Hepatocyte (in vitro differentiated cells): ENCODE measurements at regions not wholly inside any gene's neighbourhood (a gene's known extent, or its start where the extent isn't known, plus 50 kb on each side); places are given as distances from the start of the nearest gene placed in this dataset.

Source experiments
- DNase-seq: peaks from one replicate; pipeline ENCODE4 v3.0.0-alpha.2; 2016; ENCODE audit warnings: low spot score
- H2AFZ ChIP-seq: fragments of 200-600 bp; sonication (generic); 2 replicates; pipeline ENCODE4 v1.6.0; 2016; ENCODE audit warnings: antibody characterized with exemption, mild to moderate bottlenecking
- H3K27ac ChIP-seq: fragments of 200-600 bp; sonication (generic); 2 replicates; pipeline ENCODE4 v1.5.1; 2016; ENCODE audit warnings: mild to moderate bottlenecking
- H3K27me3 ChIP-seq: fragments of 200-600 bp; sonication (generic); 2 replicates; pipeline ENCODE4 v1.6.1; 2016
- H3K36me3 ChIP-seq: fragments of 200-600 bp; sonication (generic); replicated peaks from 2 replicates; pipeline ENCODE4 v1.5.1; 2016; ENCODE audit warnings: low read depth; ENCODE audit not compliant: insufficient read depth
- H3K4me1 ChIP-seq: fragments of 200-600 bp; sonication (generic); 2 replicates; pipeline ENCODE4 v1.5.1; 2016; ENCODE audit warnings: mild to moderate bottlenecking, moderate library complexity; ENCODE audit not compliant: insufficient read depth
- H3K4me2 ChIP-seq: fragments of 200-600 bp; sonication (generic); 2 replicates; pipeline ENCODE4 v1.6.0; 2016
- H3K4me3 ChIP-seq: fragments of 200-600 bp; sonication (generic); 2 replicates; pipeline ENCODE4 v1.5.1; 2016; ENCODE audit warnings: mild to moderate bottlenecking
- H3K79me2 ChIP-seq: fragments of 200-600 bp; sonication (generic); 2 replicates; pipeline ENCODE4 v1.6.0; 2017; ENCODE audit warnings: mild to moderate bottlenecking
- H3K9me2 ChIP-seq: fragments of 200-600 bp; sonication (generic); replicated peaks from 2 replicates; pipeline ENCODE4 v1.6.0; 2017; ENCODE audit warnings: mild to moderate bottlenecking; ENCODE audit not compliant: insufficient read depth
- H3K9me3 ChIP-seq: fragments of 200-600 bp; sonication (generic); 2 replicates; pipeline ENCODE4 v1.5.1; 2016; ENCODE audit warnings: low read depth, mild to moderate bottlenecking
- H4K20me1 ChIP-seq: fragments of 200-600 bp; sonication (generic); 2 replicates; pipeline ENCODE4 v1.6.0; 2016; ENCODE audit warnings: mild to moderate bottlenecking; ENCODE audit not compliant: insufficient read depth, poor library complexity, severe bottlenecking
- EZH2 ChIP-seq: fragments of 200-600 bp; sonication (generic); IDR thresholded peaks from 2 replicates; pipeline ENCODE4 v1.6.1; 2016; ENCODE audit warnings: antibody characterized with exemption, mild to moderate bottlenecking, borderline replicate concordance
- EZH2phosphoT487 ChIP-seq: fragments of 200-600 bp; sonication (generic); IDR thresholded peaks from one replicate; pipeline ENCODE4 v1.6.1; 2018; ENCODE audit warnings: antibody characterized with exemption, mild to moderate bottlenecking, low read depth, moderate library complexity; ENCODE audit not compliant: unreplicated experiment, severe bottlenecking
- WGBS: methylation state at CpG from one replicate; pipeline ENCODE4 v1.1.6; 2016; ENCODE audit warnings: low lambda C conversion rate; ENCODE audit errors: missing lambda C conversion rate; 5-methylcytosine and 5-hydroxymethylcytosine counted together
- TF ChIP-seq, protein P1 (sequence below): fragments of 200-600 bp; sonication (generic); IDR thresholded peaks from 2 replicates; pipeline ENCODE4 v1.5.1; 2016; ENCODE audit warnings: antibody characterized with exemption, mild to moderate bottlenecking; ENCODE audit not compliant: poor library complexity

DNA sequence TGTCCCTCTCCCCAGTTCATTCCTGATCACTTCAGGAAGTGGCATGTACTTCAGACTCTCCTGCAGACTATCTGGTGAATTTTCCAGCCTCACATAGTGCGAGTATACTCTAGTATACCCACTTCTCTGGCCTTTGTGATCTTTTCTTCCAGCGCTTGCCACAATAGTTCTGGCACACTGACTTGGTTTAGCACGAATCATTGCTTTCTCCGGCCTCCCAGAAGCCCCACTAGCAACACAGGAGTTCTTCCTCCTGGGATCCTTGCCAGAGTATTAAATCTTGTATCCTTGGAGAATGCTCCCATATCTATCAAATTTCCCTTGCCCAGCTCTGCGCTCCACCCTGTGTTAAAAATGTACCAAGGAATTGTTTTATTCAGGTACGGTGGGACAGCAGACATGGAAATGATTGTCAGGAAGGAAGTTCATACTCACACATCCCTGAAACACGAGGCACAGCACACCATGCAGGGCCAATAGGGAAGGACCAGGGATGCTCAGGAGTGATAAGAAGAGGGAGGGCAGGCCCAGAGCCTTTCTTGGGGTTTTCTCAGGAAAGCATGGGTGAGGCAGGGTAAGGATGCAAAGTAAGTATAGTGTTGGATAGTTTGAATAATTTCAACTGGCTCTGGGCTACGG is 136.7 kb downstream of the ADSS2 start:
- no peaks in the 10 kb centered on the region for H3K27me3 ChIP-seq
- H3K27ac ChIP-seq: no peak overlapping the region
- no peaks in the 10 kb centered on the region for H3K79me2 ChIP-seq
- TF ChIP-seq, protein P1, sequence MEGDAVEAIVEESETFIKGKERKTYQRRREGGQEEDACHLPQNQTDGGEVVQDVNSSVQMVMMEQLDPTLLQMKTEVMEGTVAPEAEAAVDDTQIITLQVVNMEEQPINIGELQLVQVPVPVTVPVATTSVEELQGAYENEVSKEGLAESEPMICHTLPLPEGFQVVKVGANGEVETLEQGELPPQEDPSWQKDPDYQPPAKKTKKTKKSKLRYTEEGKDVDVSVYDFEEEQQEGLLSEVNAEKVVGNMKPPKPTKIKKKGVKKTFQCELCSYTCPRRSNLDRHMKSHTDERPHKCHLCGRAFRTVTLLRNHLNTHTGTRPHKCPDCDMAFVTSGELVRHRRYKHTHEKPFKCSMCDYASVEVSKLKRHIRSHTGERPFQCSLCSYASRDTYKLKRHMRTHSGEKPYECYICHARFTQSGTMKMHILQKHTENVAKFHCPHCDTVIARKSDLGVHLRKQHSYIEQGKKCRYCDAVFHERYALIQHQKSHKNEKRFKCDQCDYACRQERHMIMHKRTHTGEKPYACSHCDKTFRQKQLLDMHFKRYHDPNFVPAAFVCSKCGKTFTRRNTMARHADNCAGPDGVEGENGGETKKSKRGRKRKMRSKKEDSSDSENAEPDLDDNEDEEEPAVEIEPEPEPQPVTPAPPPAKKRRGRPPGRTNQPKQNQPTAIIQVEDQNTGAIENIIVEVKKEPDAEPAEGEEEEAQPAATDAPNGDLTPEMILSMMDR: no peak
- no peak for DNase-seq
- no peaks in the 10 kb centered on the region for H3K4me1 ChIP-seq
- no peaks in the 10 kb centered on the region for H3K9me2 ChIP-seq
- no peak overlapping the region for H3K4me2 ChIP-seq
- H3K9me3 ChIP-seq: no peaks in the 10 kb centered on the region
- no peaks in the 10 kb centered on the region for H3K36me3 ChIP-seq
- H3K4me3 ChIP-seq: no peak overlapping the region
- WGBS: 67% methylated on average over 8 of the region's 8 CpGs
- H2AFZ ChIP-seq: no peak overlapping the region
- H4K20me1 ChIP-seq: no peaks in the 10 kb centered on the region

DNA sequence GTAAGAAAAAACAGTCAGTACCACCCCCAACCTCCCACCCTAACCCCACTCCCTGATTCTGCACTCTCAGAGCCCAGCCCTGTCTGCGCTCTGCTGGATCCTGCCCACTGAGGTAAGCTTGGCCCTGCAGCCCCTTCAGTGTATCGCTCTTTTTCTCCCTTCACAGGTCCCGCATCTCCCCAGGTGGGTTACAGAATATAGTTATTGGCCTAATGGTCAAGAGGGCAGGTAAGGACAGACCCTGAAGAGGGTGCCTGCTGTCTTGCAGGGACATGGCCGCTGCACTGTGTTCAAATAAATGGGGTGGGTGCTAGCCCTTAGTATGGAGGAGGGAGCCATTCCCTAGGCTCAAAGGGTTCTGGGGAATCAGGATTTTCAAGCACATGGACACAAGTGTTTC is 135.7 kb downstream of the ADSS2 start:
- H3K9me3 ChIP-seq: no peaks in the 10 kb centered on the region
- TF ChIP-seq EZH2phosphoT487 (no peak), EZH2 (no peak)
- TF ChIP-seq, protein P1: no peak
- no peak for DNase-seq
- no peak overlapping the region for H3K4me3 ChIP-seq
- H3K4me2 ChIP-seq: no peak overlapping the region
- no peak overlapping the region for H3K27ac ChIP-seq
- no peaks in the 10 kb centered on the region for H3K36me3 ChIP-seq
- H2AFZ ChIP-seq: no peak overlapping the region
- H3K9me2 ChIP-seq: no peaks in the 10 kb centered on the region
- no peaks in the 10 kb centered on the region for H3K4me1 ChIP-seq
- WGBS: 95% methylated on average over 4 of the region's 4 CpGs
- H3K79me2 ChIP-seq: no peaks in the 10 kb centered on the region
- H4K20me1 ChIP-seq: no peaks in the 10 kb centered on the region
- H3K27me3 ChIP-seq: no peaks in the 10 kb centered on the region

DNA sequence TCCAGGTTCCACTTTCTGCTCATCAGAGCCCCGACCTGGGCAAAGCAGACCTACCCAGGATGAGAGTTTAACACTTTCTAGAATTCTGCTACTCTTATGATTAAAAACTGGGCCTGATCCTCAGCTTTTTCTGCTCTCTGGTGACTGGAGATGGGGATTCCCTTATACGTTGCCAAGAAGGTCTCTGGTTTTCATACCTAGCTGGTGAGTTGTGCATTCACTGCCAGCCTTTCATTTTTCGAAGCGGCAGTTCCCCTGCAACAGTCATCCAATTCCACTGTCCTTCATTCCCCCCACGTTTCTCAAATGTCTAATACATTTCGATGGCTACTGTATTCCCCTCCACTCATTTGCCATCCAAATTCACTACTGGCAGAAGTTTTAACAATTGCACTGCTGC is 135.3 kb downstream of the ADSS2 start:
- WGBS: 91% methylated on average over 6 of the region's 6 CpGs
- H3K9me2 ChIP-seq: no peaks in the 10 kb centered on the region
- H3K9me3 ChIP-seq: no peaks in the 10 kb centered on the region
- TF ChIP-seq EZH2phosphoT487 (no peak), EZH2 (no peak)
- TF ChIP-seq, protein P1: no peak
- H3K36me3 ChIP-seq: no peaks in the 10 kb centered on the region
- no peak overlapping the region for H3K27ac ChIP-seq
- H2AFZ ChIP-seq: no peak overlapping the region
- no peaks in the 10 kb centered on the region for H3K4me1 ChIP-seq
- H3K4me3 ChIP-seq: no peak overlapping the region
- H3K4me2 ChIP-seq: no peak overlapping the region
- no peaks in the 10 kb centered on the region for H4K20me1 ChIP-seq
- no peaks in the 10 kb centered on the region for H3K27me3 ChIP-seq
- DNase-seq: no peak
- H3K79me2 ChIP-seq: no peaks in the 10 kb centered on the region
